Naive B cell (primary cell): ENCODE measurements at regions not wholly inside any gene's neighbourhood (a gene's known extent, or its start where the extent isn't known, plus 50 kb on each side); places are given as distances from the start of the nearest gene placed in this dataset.
"Not testable (repeated sequence)": the region's sequence is repeated elsewhere in the genome, so short reads cannot be mapped to it uniquely, and the experiment has no call there.

Experiments
- ATAC-seq, 2 donors: fragments of 150-1000 bp; cut with Tn5 transposase; 2 replicates each; pipeline ENCODE4 v1.10.0; 2021; ENCODE audit warnings: low read depth in 2 of 2, mild to moderate bottlenecking in 2 of 2, moderate library complexity in 2 of 2
- DNase-seq: peaks from one replicate; pipeline ENCODE4 v3.0.0; 2022
- H3K27ac Mint-ChIP-seq, 6 donors: one replicate each; pipeline ENCODE4 v1.8.0; 2020 to 2022; ENCODE audit warnings: mild to moderate bottlenecking in 6 of 6, mixed read lengths in 6 of 6, moderate library complexity in 5 of 6, inconsistent platforms in 2 of 6
- H3K27me3 Mint-ChIP-seq, 3 donors: one replicate each; pipeline ENCODE4 v1.8.0; 2021 to 2022; ENCODE audit warnings: mixed read lengths in 3 of 3, mild to moderate bottlenecking in 1 of 3
- H3K36me3 Mint-ChIP-seq, 2 donors: one replicate each; pipeline ENCODE4 v1.8.0; 2020 to 2022; ENCODE audit warnings: mixed read lengths in 2 of 2, inconsistent platforms in 1 of 2, mild to moderate bottlenecking in 1 of 2
- H3K4me1 Mint-ChIP-seq, 3 donors: one replicate each; pipeline ENCODE4 v1.8.0; 2020 to 2022; ENCODE audit warnings: mixed read lengths in 3 of 3, inconsistent platforms in 1 of 3, mild to moderate bottlenecking in 1 of 3, moderate library complexity in 1 of 3
- H3K4me3 Mint-ChIP-seq, 8 donors: one replicate each; pipeline ENCODE4 v1.8.0; 2020 to 2022; ENCODE audit warnings: mild to moderate bottlenecking in 8 of 8, mixed read lengths in 8 of 8, moderate library complexity in 8 of 8, inconsistent platforms in 2 of 8
- H3K9me3 Mint-ChIP-seq, 7 donors: one replicate each; pipeline ENCODE4 v1.8.0; 2020 to 2022; ENCODE audit warnings: mixed read lengths in 7 of 7, mild to moderate bottlenecking in 5 of 7, inconsistent platforms in 2 of 7, moderate library complexity in 1 of 7

DNA sequence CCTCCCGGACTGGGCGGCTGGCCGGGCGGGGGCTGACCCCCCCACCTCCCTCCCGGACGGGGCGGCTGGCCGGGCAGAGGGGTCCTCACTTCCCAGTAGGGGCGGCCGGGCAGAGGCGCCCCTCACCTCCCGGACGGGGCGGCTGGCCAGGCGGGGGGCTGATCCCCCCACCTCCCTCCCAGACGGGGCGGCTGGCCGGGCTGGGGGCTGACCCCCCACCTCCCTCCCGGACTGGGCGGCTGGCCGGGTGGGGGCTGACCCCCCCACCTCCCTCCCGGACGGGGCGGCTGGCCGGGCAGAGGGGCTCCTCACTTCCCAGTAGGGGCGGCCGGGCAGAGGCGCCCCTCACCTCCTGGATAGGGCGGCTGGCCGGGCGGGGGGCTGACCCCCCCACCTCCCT, 205.0 kb upstream of the CBLB start:
- H3K27ac Mint-ChIP-seq, H3K4me3 Mint-ChIP-seq, H3K9me3 Mint-ChIP-seq, ATAC-seq, H3K36me3 Mint-ChIP-seq, H3K27me3 Mint-ChIP-seq, DNase-seq, H3K4me1 Mint-ChIP-seq: not testable (repeated sequence)

DNA sequence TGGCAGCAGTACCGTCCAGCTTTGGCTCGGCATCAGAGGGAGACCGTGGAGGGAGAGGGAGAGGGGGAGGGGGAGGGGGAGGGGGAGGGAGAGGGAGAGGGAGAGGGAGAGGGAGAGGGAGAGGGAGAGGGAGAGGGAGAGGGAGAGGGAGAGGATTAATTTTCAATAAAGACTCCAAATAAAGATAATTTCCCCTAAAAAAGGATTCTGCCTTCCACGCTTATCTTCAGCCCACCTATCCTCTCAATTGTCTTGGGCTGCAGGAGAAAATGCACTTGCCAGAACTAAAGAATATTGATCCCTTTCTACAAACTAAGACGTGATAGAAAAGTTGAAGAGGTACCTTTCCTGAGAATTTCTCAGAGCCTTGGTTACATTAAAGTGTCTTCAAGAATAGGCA, 206.9 kb upstream of the CBLB start:
- H3K4me1 Mint-ChIP-seq, H3K4me3 Mint-ChIP-seq, H3K27me3 Mint-ChIP-seq, H3K36me3 Mint-ChIP-seq, DNase-seq, H3K27ac Mint-ChIP-seq, ATAC-seq: not testable (repeated sequence)
- peaks cover 0 to 13% (median 4%) of the 10 kb centered on the region in 7 donors for H3K9me3 Mint-ChIP-seq

DNA sequence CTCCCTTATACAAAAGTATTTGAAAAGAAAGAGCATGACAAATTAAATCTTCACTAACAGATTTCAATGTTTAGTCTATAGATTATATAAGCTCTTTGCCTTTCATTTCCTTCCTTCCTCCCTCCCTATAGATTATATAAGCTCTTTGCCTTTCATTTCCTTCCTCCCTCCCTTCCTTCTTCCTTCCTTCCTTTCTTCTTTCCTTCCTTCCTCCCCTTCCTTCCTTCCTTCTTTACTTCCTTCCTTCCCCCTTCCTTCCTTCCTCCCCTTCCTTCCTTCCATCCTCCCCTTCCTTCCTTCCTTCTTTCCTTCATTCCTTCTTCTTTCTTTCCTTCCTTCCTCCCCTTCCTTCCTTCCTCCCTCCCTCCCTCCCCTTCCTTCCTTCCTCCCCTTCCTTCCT, 209.8 kb upstream of the CBLB start:
- Mint-ChIP-seq H3K36me3 (no peaks in the 10 kb centered on the region), H3K4me3 (no peak overlapping the region), H3K27me3 (no peaks in the 10 kb centered on the region), H3K27ac (peak overlapping the region in 2 of 6 donors; percentile 41 to 77), H3K4me1 (peaks cover 0 to 8% (median 0%) of the 10 kb centered on the region in 3 donors), H3K9me3 (peaks cover 0 to 8% (median 4%) of the 10 kb centered on the region in 7 donors)
- DNase-seq = no peak
- no peak for ATAC-seq

DNA sequence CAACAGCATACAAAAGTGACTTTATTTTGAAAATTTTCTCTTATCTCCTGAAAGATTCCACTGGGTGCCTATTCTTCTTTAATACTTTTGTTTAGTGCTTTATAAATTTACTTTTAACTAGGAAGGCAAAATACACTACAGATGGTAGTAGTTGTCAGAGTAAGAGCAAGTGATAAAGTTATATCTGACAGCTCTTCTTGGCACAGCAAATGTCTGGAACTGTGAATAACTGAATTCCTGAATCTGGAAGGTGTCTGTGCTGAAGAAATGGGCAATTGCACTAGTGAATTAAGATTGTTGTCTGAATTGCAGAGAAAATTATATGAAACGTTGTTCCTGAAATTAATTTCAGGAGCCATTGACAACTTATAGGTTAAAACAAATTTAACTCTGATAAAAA, 213.8 kb upstream of the CBLB start:
- Mint-ChIP-seq H3K9me3 (peaks cover 0 to 11% (median 6%) of the 10 kb centered on the region in 7 donors), H3K4me1 (peaks cover 0 to 8% (median 0%) of the 10 kb centered on the region in 3 donors), H3K4me3 (no peak overlapping the region), H3K27ac (peak overlapping the region in 1 of 6 donors; percentile 38), H3K27me3 (no peaks in the 10 kb centered on the region), H3K36me3 (no peaks in the 10 kb centered on the region)
- ATAC-seq (no peak), DNase-seq (no peak)

DNA sequence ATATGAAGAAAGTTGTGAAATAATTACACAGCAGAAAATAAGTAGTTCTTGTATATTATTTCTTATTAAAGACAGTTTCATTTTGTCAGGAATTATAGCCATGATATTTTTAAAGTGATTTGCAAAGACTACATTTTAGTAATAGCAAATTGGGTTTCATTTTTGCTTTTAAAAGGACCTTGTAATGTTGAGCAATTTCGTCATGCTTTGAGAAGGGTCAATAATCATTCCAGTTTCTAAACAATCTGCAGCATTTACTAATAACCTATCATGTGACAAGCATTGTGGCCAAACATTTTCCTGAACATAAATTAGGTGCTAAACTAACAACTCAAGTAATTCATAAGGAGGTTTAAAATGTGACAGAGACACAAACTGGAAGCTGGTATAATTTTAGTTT, 214.4 kb upstream of the CBLB start:
- no peak for ATAC-seq
- peaks cover 0 to 11% (median 6%) of the 10 kb centered on the region in 7 donors for H3K9me3 Mint-ChIP-seq
- no peaks in the 10 kb centered on the region for H3K27me3 Mint-ChIP-seq
- no peak overlapping the region for H3K27ac Mint-ChIP-seq
- no peak for DNase-seq
- peaks cover 0 to 8% (median 0%) of the 10 kb centered on the region in 3 donors for H3K4me1 Mint-ChIP-seq
- no peaks in the 10 kb centered on the region for H3K36me3 Mint-ChIP-seq
- no peak overlapping the region for H3K4me3 Mint-ChIP-seq

DNA sequence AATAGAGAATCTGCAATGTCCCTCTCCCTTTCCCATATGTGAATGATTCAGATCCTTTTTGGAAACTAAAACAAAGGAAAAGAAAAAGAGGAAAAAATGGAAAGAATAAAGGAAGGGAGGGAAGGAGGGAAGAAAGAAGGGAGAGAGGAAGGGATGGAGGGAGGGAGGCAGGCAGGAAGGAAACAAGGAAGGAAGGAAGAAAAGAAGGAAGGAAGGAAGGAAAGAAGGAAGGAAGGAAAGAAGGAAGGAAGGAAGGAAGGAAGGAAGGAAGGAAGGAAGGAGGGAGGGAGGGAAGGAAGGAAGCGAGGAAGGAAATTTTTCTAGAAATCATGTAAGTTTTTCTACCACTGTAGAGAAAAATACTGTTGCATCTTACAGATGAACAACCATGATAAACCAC, 215.0 kb upstream of the CBLB start:
- ATAC-seq (no peak), DNase-seq (no peak)
- Mint-ChIP-seq H3K4me3 (no peak overlapping the region), H3K27me3 (no peaks in the 10 kb centered on the region), H3K9me3 (peaks cover 0 to 11% (median 5%) of the 10 kb centered on the region in 7 donors), H3K4me1 (peaks cover 0 to 5% (median 0%) of the 10 kb centered on the region in 3 donors), H3K27ac (peak overlapping the region in 2 of 6 donors; percentile 67 to 82), H3K36me3 (no peaks in the 10 kb centered on the region)

DNA sequence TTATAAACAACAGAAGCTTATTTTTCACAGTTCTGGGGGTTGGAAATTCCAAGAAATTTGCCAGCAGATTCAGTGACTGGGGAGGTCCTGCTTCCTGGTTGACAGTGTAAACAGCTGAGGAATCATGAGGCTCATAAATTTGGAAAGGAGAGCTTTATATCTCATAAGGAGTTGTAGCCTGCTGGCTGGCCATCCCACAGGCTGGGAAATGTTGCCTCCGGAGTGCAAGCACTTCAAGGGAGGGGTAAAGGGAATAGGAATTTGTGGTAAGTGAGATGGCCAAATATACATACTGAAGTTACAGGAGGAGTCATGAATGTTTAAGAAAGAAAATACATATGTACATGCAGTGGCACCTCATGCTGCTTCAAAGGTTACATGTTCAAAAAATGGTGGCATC, 217.2 kb upstream of the CBLB start:
- H3K9me3 Mint-ChIP-seq = peaks cover 0 to 4% (median 2%) of the 10 kb centered on the region in 7 donors
- ATAC-seq (no peak), DNase-seq (no peak)
- H3K36me3 Mint-ChIP-seq = no peaks in the 10 kb centered on the region
- no peaks in the 10 kb centered on the region for H3K27me3 Mint-ChIP-seq
- peak overlapping the region in 1 of 6 donors; percentile 42 for H3K27ac Mint-ChIP-seq
- H3K4me1 Mint-ChIP-seq = no peaks in the 10 kb centered on the region
- H3K4me3 Mint-ChIP-seq = no peak overlapping the region

DNA sequence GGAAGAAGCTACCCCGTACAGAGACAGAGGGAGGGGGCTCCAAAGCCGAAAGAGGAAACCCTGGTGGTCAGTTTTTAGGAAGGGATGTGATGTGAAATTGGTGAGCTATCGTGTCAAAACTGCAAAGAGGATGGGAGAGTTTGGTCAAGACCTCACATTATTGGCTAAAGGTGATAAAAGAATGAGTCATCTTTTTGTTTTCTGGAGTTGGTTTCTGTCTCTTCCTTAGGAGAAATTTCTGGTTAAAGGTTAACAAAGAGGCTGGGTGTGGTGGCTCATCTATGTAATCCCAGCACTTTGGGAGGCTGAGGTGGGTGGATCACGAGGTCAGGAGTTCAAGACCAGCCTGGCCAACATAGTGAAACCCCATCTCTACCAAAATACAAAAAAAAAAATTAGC, 217.8 kb upstream of the CBLB start:
- Mint-ChIP-seq H3K9me3 (peaks cover 0 to 4% (median 2%) of the 10 kb centered on the region in 7 donors), H3K27me3 (no peaks in the 10 kb centered on the region), H3K27ac (no peak overlapping the region), H3K4me1 (no peaks in the 10 kb centered on the region), H3K36me3 (no peaks in the 10 kb centered on the region), H3K4me3 (no peak overlapping the region)
- ATAC-seq (no peak), DNase-seq (no peak)

DNA sequence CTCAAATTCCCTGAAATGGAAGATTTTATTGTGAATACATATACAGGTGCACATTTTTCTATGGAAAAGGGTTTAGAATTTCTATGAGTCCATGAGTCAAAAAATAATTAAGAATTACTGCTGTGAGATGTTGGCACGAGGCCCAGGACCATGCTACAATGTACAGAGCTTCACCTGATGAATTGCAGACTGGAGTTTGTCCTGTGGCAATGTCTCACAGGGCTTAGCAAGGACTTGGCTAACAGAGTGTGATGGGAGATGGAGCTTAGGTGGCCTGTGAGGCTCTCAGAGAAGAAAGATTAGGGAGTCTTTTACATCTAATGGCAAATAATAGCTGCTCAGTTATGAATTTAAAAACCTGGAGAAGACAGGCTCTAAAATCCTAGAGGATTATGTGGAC, 219.5 kb upstream of the CBLB start:
- Mint-ChIP-seq H3K9me3 (peaks cover 0 to 4% (median 2%) of the 10 kb centered on the region in 7 donors), H3K27ac (no peak overlapping the region), H3K4me3 (no peak overlapping the region), H3K4me1 (no peaks in the 10 kb centered on the region), H3K27me3 (no peaks in the 10 kb centered on the region), H3K36me3 (no peaks in the 10 kb centered on the region)
- DNase-seq (no peak), ATAC-seq (no peak)

DNA sequence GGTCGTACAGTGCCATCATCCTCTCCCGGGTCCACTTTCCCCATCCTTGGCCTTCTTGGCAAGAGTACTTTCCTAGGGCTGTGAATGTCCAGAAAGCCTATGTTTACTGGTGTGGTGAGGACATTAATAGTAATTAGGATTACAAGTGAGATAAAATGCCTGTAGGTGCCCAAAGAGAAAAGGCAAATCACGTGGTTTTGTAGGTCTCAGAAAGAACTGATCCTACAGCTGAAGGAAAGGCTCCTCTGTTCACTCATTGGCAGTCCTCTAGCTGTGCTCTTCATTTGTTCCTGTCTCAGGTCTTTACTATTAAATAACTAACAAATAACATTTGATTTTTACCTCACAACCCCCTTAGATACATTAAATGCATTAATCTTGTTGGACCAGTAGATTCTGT, 220.1 kb upstream of the CBLB start:
- H3K27ac Mint-ChIP-seq = no peak overlapping the region
- peaks cover 0 to 2% (median 0%) of the 10 kb centered on the region in 7 donors for H3K9me3 Mint-ChIP-seq
- no peaks in the 10 kb centered on the region for H3K36me3 Mint-ChIP-seq
- H3K4me3 Mint-ChIP-seq = peak overlapping the region in 1 of 8 donors; percentile 29
- H3K4me1 Mint-ChIP-seq = no peaks in the 10 kb centered on the region
- DNase-seq (no peak), ATAC-seq (no peak)
- no peaks in the 10 kb centered on the region for H3K27me3 Mint-ChIP-seq

DNA sequence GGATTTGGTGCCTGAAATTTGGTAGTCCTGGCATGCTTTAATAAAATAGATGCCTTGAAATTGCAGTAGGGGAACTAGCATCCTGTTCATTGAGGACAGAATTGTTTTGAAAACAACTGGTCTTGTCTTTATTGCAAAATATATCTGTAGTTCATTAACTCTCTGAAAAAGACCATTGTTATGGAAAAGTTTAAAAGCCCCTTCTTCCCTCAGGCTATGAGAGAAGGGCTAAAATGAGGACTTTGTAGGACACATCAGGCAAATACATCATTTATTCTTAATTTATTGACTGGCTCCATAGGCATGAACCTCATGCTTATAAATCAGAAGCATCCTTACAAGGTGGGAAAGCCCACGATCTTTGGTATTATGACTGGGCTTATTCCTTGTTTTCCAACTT, 221.0 kb upstream of the CBLB start:
- Mint-ChIP-seq H3K9me3 (peaks cover 0 to 2% (median 0%) of the 10 kb centered on the region in 7 donors), H3K27me3 (no peaks in the 10 kb centered on the region), H3K4me3 (no peak overlapping the region), H3K27ac (no peak overlapping the region), H3K36me3 (no peaks in the 10 kb centered on the region), H3K4me1 (no peaks in the 10 kb centered on the region)
- ATAC-seq = no peak
- no peak for DNase-seq

DNA sequence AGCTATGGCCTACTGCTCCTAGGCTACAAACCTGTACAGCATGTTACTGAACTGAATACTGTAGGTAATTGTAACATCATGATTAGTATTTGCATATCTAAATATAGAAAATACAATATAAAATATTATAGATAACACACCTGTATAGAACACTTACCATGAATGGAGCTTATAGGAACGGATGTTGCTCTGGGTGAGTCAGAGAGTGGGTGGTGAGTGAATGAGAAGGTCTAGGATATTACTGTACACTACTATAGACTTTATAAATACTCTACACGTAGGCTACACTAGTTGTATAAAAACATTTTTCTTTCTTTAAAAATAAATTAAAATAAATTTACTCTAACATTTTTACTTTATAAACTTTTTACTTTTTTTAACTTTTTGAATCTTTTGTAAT, 224.0 kb upstream of the CBLB start:
- no peak for ATAC-seq
- Mint-ChIP-seq H3K27me3 (no peaks in the 10 kb centered on the region), H3K4me3 (no peak overlapping the region), H3K36me3 (no peaks in the 10 kb centered on the region), H3K4me1 (no peaks in the 10 kb centered on the region), H3K9me3 (no peaks in the 10 kb centered on the region), H3K27ac (no peak overlapping the region)
- no peak for DNase-seq

DNA sequence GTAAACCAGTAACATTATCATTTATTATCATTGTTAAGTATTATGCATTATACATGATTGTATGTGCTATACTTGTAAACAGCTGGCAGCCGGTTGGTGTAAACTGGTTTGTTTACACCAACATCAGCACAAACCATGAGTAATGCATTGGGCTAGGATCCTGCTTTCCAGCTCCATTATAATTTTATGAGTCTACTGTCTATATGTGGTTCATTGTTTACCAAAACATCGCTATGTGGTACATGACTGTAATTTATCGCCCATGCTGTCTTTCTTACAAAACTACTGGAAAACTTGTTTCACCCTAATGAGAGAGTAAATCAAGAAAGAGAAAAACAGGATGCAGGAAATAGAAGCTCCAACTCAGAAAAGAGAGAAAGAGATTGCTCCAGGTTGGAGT, 224.8 kb upstream of the CBLB start:
- no peak overlapping the region for H3K4me3 Mint-ChIP-seq
- DNase-seq (no peak), ATAC-seq (no peak)
- H3K4me1 Mint-ChIP-seq = no peaks in the 10 kb centered on the region
- H3K36me3 Mint-ChIP-seq = no peaks in the 10 kb centered on the region
- peak overlapping the region in 1 of 6 donors; percentile 56 for H3K27ac Mint-ChIP-seq
- H3K9me3 Mint-ChIP-seq = peaks cover 0 to 1% (median 0%) of the 10 kb centered on the region in 7 donors
- no peaks in the 10 kb centered on the region for H3K27me3 Mint-ChIP-seq

DNA sequence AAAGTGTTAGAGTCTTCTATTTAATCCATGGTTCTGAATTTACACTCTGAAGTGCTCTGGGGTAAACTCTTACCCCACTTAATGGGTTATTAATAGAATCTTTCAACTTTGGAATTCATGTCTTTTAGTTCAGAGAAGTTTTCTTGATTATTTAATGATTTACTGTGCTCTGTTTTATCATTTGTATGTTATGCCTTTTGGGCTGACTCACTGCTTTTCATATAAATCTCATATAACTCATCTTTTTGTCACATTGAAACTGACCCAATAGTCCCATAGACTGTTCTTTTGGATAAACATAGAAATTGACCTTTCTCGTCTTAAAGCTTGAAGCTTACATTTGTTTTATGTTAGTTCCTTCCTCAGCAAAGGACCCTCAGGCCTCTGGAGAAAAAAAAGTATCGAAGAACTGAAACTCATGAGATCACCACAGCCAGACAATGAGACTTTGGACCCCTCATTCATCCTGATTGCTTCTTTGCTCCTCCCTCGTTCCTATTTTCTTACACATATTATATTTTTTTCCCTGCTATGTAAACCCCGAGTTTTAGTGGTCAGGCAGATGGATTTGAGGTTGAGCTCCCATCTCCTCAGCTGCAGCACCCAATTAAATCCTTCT, 229.1 kb upstream of the CBLB start:
- H3K4me1 Mint-ChIP-seq = peaks cover 0 to under 1% (median 0%) of the 10 kb centered on the region in 3 donors
- no peak for DNase-seq

DNA sequence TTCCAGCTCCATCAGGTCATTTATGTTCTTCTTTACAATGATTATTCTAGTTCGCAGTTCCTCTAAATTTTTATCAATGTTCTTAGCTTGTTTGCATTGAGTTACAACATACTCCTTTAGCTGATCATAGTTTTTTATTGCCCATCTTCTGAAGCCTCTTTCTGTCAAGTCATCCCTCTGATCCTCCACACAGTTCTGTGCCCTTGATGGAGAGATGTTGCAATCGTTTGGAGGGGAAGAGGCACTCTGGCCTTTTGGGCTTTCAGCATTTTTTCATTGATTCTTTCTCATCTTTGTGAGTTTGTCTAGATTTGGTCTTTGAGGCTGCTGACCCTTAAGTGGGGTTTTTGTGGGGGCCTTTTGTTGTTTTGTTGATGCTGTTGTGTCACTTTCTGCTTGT, 234.6 kb upstream of the CBLB start:
- peaks cover 0 to 45% (median 19%) of the 10 kb centered on the region in 7 donors for H3K9me3 Mint-ChIP-seq
- peaks cover 7 to 21% of the 10 kb centered on the region in 2 donors for H3K36me3 Mint-ChIP-seq
- ATAC-seq = no peak
- H3K27ac Mint-ChIP-seq = no peak overlapping the region
- H3K4me3 Mint-ChIP-seq = no peak overlapping the region
- DNase-seq = no peak
- H3K27me3 Mint-ChIP-seq = no peaks in the 10 kb centered on the region
- peaks cover 0 to 5% (median 4%) of the 10 kb centered on the region in 3 donors for H3K4me1 Mint-ChIP-seq

More for the DNA sequence above, 229.1 kb upstream of the CBLB start:
- peaks cover 0 to 39% (median 16%) of the 10 kb centered on the region in 7 donors for H3K9me3 Mint-ChIP-seq
- H3K27me3 Mint-ChIP-seq = no peaks in the 10 kb centered on the region
- no peak for ATAC-seq
- H3K4me3 Mint-ChIP-seq = no peak overlapping the region
- peaks cover 2 to 15% of the 10 kb centered on the region in 2 donors for H3K36me3 Mint-ChIP-seq
- no peak overlapping the region for H3K27ac Mint-ChIP-seq
